Coronary artery (tissue), 2 donors: ENCODE measurements at regions not wholly inside any gene's neighbourhood (a gene's known extent, or its start where the extent isn't known, plus 50 kb on each side); places are given as distances from the start of the nearest gene placed in this dataset.

Source experiments
- DNase-seq: peaks from one replicate; pipeline ENCODE4 v3.0.0-alpha.2; 2017; ENCODE audit warnings: low spot score
- H3K27ac ChIP-seq, 2 donors: fragments of 200-600 bp; sonication (generic); one replicate each; pipeline ENCODE4 v1.5.1; 2016 to 2019
- H3K4me3 ChIP-seq: fragments of 200-600 bp; sonication (generic); 2 replicates; pipeline ENCODE4 v1.5.1; 2016; ENCODE audit warnings: mild to moderate bottlenecking, moderate library complexity
- CTCF ChIP-seq: fragments of 200-600 bp; sonication (generic); IDR thresholded peaks from one replicate; pipeline ENCODE4 v1.5.1; 2019; ENCODE audit warnings: antibody characterized with exemption

GRCh38 chr16:79728923-79729240 lies 128.3 kb upstream of the MAF start:
- DNase-seq = no peak
- no peak for TF ChIP-seq CTCF
- Histone ChIP-seq H3K27ac (no peak overlapping the region), H3K4me3 (no peak overlapping the region)

- Histone ChIP-seq H3K27ac (no peak overlapping the region), H3K4me3 (no peak overlapping the region)
- DNase-seq = no peak
- TF ChIP-seq CTCF = no peak
These were observed 127.7 kb upstream of the MAF start for GRCh38 chr16:79728048-79728922.

- TF ChIP-seq CTCF = no peak
- no peak overlapping the region for H3K4me3 ChIP-seq
- no peak for DNase-seq
- no peak overlapping the region for H3K27ac ChIP-seq
These were observed 126.4 kb upstream of the MAF start for GRCh38 chr16:79726902-79727301.

GRCh38 chr16:79725051-79725450 lies 124.5 kb upstream of the MAF start:
- no peak overlapping the region for H3K27ac ChIP-seq
- no peak for DNase-seq
- H3K4me3 ChIP-seq = no peak overlapping the region
- no peak for TF ChIP-seq CTCF

- TF ChIP-seq CTCF = no peak
- no peak overlapping the region for H3K4me3 ChIP-seq
- no peak overlapping the region for H3K27ac ChIP-seq
- no peak for DNase-seq
These were observed 123.1 kb upstream of the MAF start for GRCh38 chr16:79723583-79724168.

GRCh38 chr16:79721270-79721669 lies 120.7 kb upstream of the MAF start:
- DNase-seq = no peak
- no peak for TF ChIP-seq CTCF
- H3K4me3 ChIP-seq = no peak overlapping the region
- peak overlapping the region; percentile 13 to 32 for H3K27ac ChIP-seq
